DND-41 (cell line): ENCODE measurements at regions not wholly inside any gene's neighbourhood (a gene's known extent, or its start where the extent isn't known, plus 50 kb on each side); places are given as distances from the start of the nearest gene placed in this dataset.
A peak's percentile ranks its signal among the peaks of the same experiment; 100 is the strongest.

Source experiments
- ATAC-seq: fragments of 200-7000 bp; cut with Tn5 transposase; 3 replicates; pipeline ENCODE4 v1.9.1; 2021; ENCODE audit warnings: low read depth; ENCODE audit not compliant: insufficient read depth
- DNase-seq: peaks from one replicate; pipeline ENCODE4 v3.0.0-alpha.2; 2020
- H2AFZ ChIP-seq: 2 replicates; pipeline ENCODE4 v1.6.0; 2012; ENCODE audit warnings: low read depth, low read length
- H3K27ac ChIP-seq: 2 replicates; pipeline ENCODE4 v1.5.1; 2012; ENCODE audit warnings: low read length, inconsistent platforms
- H3K27me3 ChIP-seq: fragments of 200-600 bp; sonication (generic); 2 replicates; pipeline ENCODE4 v1.6.0; 2012; ENCODE audit warnings: low read length, mild to moderate bottlenecking, inconsistent platforms; ENCODE audit not compliant: insufficient read depth, poor library complexity
- H3K36me3 ChIP-seq: 2 replicates; pipeline ENCODE4 v1.5.1; 2012; ENCODE audit warnings: low read length, inconsistent platforms; ENCODE audit not compliant: insufficient read depth
- H3K4me1 ChIP-seq: 2 replicates; pipeline ENCODE4 v1.5.1; 2012; ENCODE audit warnings: mild to moderate bottlenecking, low read length; ENCODE audit not compliant: insufficient read depth
- H3K4me2 ChIP-seq: 2 replicates; pipeline ENCODE4 v1.6.0; 2012; ENCODE audit warnings: mild to moderate bottlenecking, moderate library complexity, low read length, inconsistent platforms; ENCODE audit not compliant: insufficient read depth
- H3K4me3 ChIP-seq, 2 experiments: fragments of 200-600 bp in 1 of 2; shearing (Covaris generic) in 1 of 2; 2 replicates each; pipeline ENCODE4 v1.5.1; 2012 to 2016; ENCODE audit warnings: inconsistent platforms in 2 of 2, low read length in 2 of 2, mild to moderate bottlenecking in 2 of 2, low read depth in 1 of 2, moderate library complexity in 1 of 2
- H3K79me2 ChIP-seq: 2 replicates; pipeline ENCODE4 v1.6.0; 2012; ENCODE audit warnings: low read length, inconsistent platforms; ENCODE audit not compliant: insufficient read depth
- H3K9ac ChIP-seq: 2 replicates; pipeline ENCODE4 v1.6.0; 2012; ENCODE audit warnings: low read depth, mild to moderate bottlenecking, inconsistent platforms, low read length, moderate library complexity
- H3K9me3 ChIP-seq: 2 replicates; pipeline ENCODE4 v1.5.1; 2012; ENCODE audit warnings: low read length, moderate library complexity, mild to moderate bottlenecking, inconsistent platforms; ENCODE audit not compliant: insufficient read depth, severe bottlenecking
- H4K20me1 ChIP-seq: 2 replicates; pipeline ENCODE4 v1.6.0; 2012; ENCODE audit warnings: low read length; ENCODE audit not compliant: insufficient read depth
- CTCF ChIP-seq: IDR thresholded peaks from 2 replicates; pipeline ENCODE4 v1.5.1; 2012; ENCODE audit warnings: borderline replicate concordance, low read length, moderate library complexity, mild to moderate bottlenecking; ENCODE audit not compliant: poor library complexity, severe bottlenecking; ENCODE audit errors: extremely low read depth
- EZH2 ChIP-seq: IDR thresholded peaks from 3 replicates; pipeline ENCODE4 v1.6.1; 2012; ENCODE audit warnings: borderline replicate concordance, low read depth, mild to moderate bottlenecking, moderate library complexity, low read length, inconsistent platforms; ENCODE audit not compliant: severe bottlenecking

GRCh38 chr19:28737021-28737895 lies 475.7 kb downstream of the UQCRFS1 start:
- DNase-seq: peak; percentile 33

GRCh38 chr19:28736528-28736927 lies 476.4 kb downstream of the UQCRFS1 start:
- H3K4me2 ChIP-seq: peak overlapping the region; percentile 50; the same call in 1 of the 2 replicates

More at GRCh38 chr19:28737021-28737895, 475.7 kb downstream of the UQCRFS1 start:
- H3K9me3 ChIP-seq: no peaks in the 10 kb centered on the region
- H3K4me1 ChIP-seq: peaks cover 5% of the 10 kb centered on the region
- peak overlapping the region; percentile 50; the same call in 1 of the 2 replicates for H3K4me2 ChIP-seq
- peak overlapping the region; percentile 80 for H2AFZ ChIP-seq
- H3K4me3 ChIP-seq: peak overlapping the region in 1 of 2 experiments; percentile 10; a peak in 1 of 4 replicates
- ATAC-seq: peak; percentile 74
- H3K9ac ChIP-seq: peak overlapping the region; percentile 29; the same call in 1 of the 2 replicates
- peak; percentile 82 for TF ChIP-seq CTCF
- TF ChIP-seq EZH2: no peak
- no peaks in the 10 kb centered on the region for H3K27me3 ChIP-seq
- H3K79me2 ChIP-seq: no peaks in the 10 kb centered on the region
- H3K27ac ChIP-seq: peak overlapping the region; percentile 58
- H4K20me1 ChIP-seq: no peaks in the 10 kb centered on the region
- H3K36me3 ChIP-seq: no peaks in the 10 kb centered on the region

DNA sequence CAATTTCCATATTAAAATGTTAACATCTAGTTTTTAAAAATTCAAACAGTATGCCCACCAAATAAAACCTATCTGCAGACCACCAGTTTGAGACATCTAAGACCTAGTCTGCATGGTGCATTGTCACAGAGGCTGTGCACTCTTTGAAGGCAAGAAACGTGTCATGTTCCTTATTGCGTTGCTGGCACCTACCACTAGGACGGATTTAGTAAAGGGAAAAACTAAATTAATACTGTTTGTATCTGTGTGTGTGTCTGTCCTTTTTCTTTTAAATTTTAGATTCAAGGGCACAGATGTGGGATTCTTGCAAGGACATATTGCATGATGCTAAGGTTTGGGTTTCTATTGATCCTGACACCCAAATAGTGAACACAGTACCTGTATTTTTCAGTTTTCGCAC lies 481.4 kb downstream of the UQCRFS1 start:
- Histone ChIP-seq H3K36me3 (no peaks in the 10 kb centered on the region), H3K9ac (no peak overlapping the region), H2AFZ (no peak overlapping the region), H3K4me3 (no peak overlapping the region), H3K79me2 (no peaks in the 10 kb centered on the region), H3K27me3 (no peaks in the 10 kb centered on the region), H4K20me1 (no peaks in the 10 kb centered on the region), H3K4me1 (peaks cover 1% of the 10 kb centered on the region), H3K27ac (no peak overlapping the region), H3K9me3 (no peaks in the 10 kb centered on the region), H3K4me2 (no peak overlapping the region)
- ATAC-seq: no peak
- TF ChIP-seq EZH2 (no peak), CTCF (peak; percentile 5)
- DNase-seq: no peak

More at GRCh38 chr19:28736528-28736927, 476.4 kb downstream of the UQCRFS1 start:
- TF ChIP-seq EZH2: no peak
- no peak for TF ChIP-seq CTCF
- Histone ChIP-seq H3K27me3 (no peaks in the 10 kb centered on the region), H2AFZ (peak overlapping the region; percentile 80), H3K27ac (peak overlapping the region; percentile 58), H3K4me3 (peak overlapping the region in 1 of 2 experiments; percentile 10; a peak in 1 of 4 replicates), H3K79me2 (no peaks in the 10 kb centered on the region), H3K9me3 (no peaks in the 10 kb centered on the region), H4K20me1 (no peaks in the 10 kb centered on the region), H3K4me1 (peaks cover 5% of the 10 kb centered on the region), H3K36me3 (no peaks in the 10 kb centered on the region), H3K9ac (peak overlapping the region; percentile 29; the same call in 1 of the 2 replicates)
- ATAC-seq (no peak), DNase-seq (no peak)
